ENCODE measurements at regions not wholly inside any gene's neighbourhood (a gene's known extent, or its start where the extent isn't known, plus 50 kb on each side); places are given as distances from the start of the nearest gene placed in this dataset.
"Not testable (repeated sequence)": the region's sequence is repeated elsewhere in the genome, so short reads cannot be mapped to it uniquely, and the experiment has no call there.

GRCh38 chr12:4191642-4192041 is 81.9 kb upstream of the CCND2 start:
- no peak overlapping the region for H3K9ac ChIP-seq (ENCODE audit: low read length in 2 of 2)
- H3K4me3 ChIP-seq (ENCODE audit: low read length in 2 of 2), result no peak overlapping the region
- no peaks in the 10 kb centered on the region for H3K4me1 ChIP-seq (ENCODE audit: control insufficient read depth, insufficient read depth, low read length)
- no peaks in the 10 kb centered on the region for H3K27me3 ChIP-seq (ENCODE audit: control insufficient read depth in 1 of 2, insufficient read depth in 2 of 2, low read length in 2 of 2)
- no peaks in the 10 kb centered on the region for H3K36me3 ChIP-seq (ENCODE audit: control insufficient read depth in 2 of 2, insufficient read depth in 2 of 2, low read length in 2 of 2)
- H3K9me3 ChIP-seq (ENCODE audit: control insufficient read depth in 2 of 2, low read length in 2 of 2), result no peaks in the 10 kb centered on the region
- H3K27ac ChIP-seq (ENCODE audit: low read length), result no peak overlapping the region

- no peaks in the 10 kb centered on the region for H3K27me3 ChIP-seq (ENCODE audit: control insufficient read depth in 1 of 2, insufficient read depth in 2 of 2, low read length in 2 of 2)
- no peak overlapping the region for H3K4me3 ChIP-seq (ENCODE audit: low read length in 2 of 2)
- no peaks in the 10 kb centered on the region for H3K4me1 ChIP-seq (ENCODE audit: control insufficient read depth, insufficient read depth, low read length)
- no peak overlapping the region for H3K27ac ChIP-seq (ENCODE audit: low read length)
- H3K9me3 ChIP-seq (ENCODE audit: control insufficient read depth in 2 of 2, low read length in 2 of 2), result no peaks in the 10 kb centered on the region
- no peaks in the 10 kb centered on the region for H3K36me3 ChIP-seq (ENCODE audit: control insufficient read depth in 2 of 2, insufficient read depth in 2 of 2, low read length in 2 of 2)
- H3K9ac ChIP-seq (ENCODE audit: low read length in 2 of 2), result no peak overlapping the region
Measured at GRCh38 chr12:4191149-4191548, 82.4 kb upstream of the CCND2 start.

GRCh38 chr12:4190366-4191063 is 83.0 kb upstream of the CCND2 start:
- Histone ChIP-seq H3K9me3 (ENCODE audit: control insufficient read depth in 2 of 2, low read length in 2 of 2) (no peaks in the 10 kb centered on the region), H3K9ac (ENCODE audit: low read length in 2 of 2) (no peak overlapping the region), H3K4me3 (ENCODE audit: low read length in 2 of 2) (no peak overlapping the region), H3K27ac (ENCODE audit: low read length) (no peak overlapping the region), H3K36me3 (ENCODE audit: control insufficient read depth in 2 of 2, insufficient read depth in 2 of 2, low read length in 2 of 2) (no peaks in the 10 kb centered on the region), H3K4me1 (ENCODE audit: control insufficient read depth, insufficient read depth, low read length) (no peaks in the 10 kb centered on the region), H3K27me3 (ENCODE audit: control insufficient read depth in 1 of 2, insufficient read depth in 2 of 2, low read length in 2 of 2) (no peaks in the 10 kb centered on the region)

- no peaks in the 10 kb centered on the region for H3K4me1 ChIP-seq (ENCODE audit: control insufficient read depth, insufficient read depth, low read length)
- H3K27ac ChIP-seq (ENCODE audit: low read length), result no peak overlapping the region
- no peaks in the 10 kb centered on the region for H3K9me3 ChIP-seq (ENCODE audit: control insufficient read depth in 2 of 2, low read length in 2 of 2)
- no peaks in the 10 kb centered on the region for H3K36me3 ChIP-seq (ENCODE audit: control insufficient read depth in 2 of 2, insufficient read depth in 2 of 2, low read length in 2 of 2)
- H3K27me3 ChIP-seq (ENCODE audit: control insufficient read depth in 1 of 2, insufficient read depth in 2 of 2, low read length in 2 of 2), result no peaks in the 10 kb centered on the region
- no peak overlapping the region for H3K9ac ChIP-seq (ENCODE audit: low read length in 2 of 2)
- no peak overlapping the region for H3K4me3 ChIP-seq (ENCODE audit: low read length in 2 of 2)
Measured at GRCh38 chr12:4189721-4190120, 83.8 kb upstream of the CCND2 start.

- no peaks in the 10 kb centered on the region for H3K27me3 ChIP-seq (ENCODE audit: control insufficient read depth in 1 of 2, insufficient read depth in 2 of 2, low read length in 2 of 2)
- no peaks in the 10 kb centered on the region for H3K4me1 ChIP-seq (ENCODE audit: control insufficient read depth, insufficient read depth, low read length)
- no peaks in the 10 kb centered on the region for H3K9me3 ChIP-seq (ENCODE audit: control insufficient read depth in 2 of 2, low read length in 2 of 2)
- H3K36me3 ChIP-seq (ENCODE audit: control insufficient read depth in 2 of 2, insufficient read depth in 2 of 2, low read length in 2 of 2), result no peaks in the 10 kb centered on the region
- H3K9ac ChIP-seq (ENCODE audit: low read length in 2 of 2), result no peak overlapping the region
- no peak overlapping the region for H3K27ac ChIP-seq (ENCODE audit: low read length)
- H3K4me3 ChIP-seq (ENCODE audit: low read length in 2 of 2), result no peak overlapping the region
Measured at GRCh38 chr12:4187916-4188315, 85.6 kb upstream of the CCND2 start.

- not testable (repeated sequence) for H3K27ac ChIP-seq (ENCODE audit: low read length); H3K9me3 ChIP-seq (ENCODE audit: control insufficient read depth in 2 of 2, low read length in 2 of 2); H3K4me1 ChIP-seq (ENCODE audit: control insufficient read depth, insufficient read depth, low read length)
Measured at GRCh38 chr12:4187315-4187714, 86.2 kb upstream of the CCND2 start.

GRCh38 chr12:4178424-4179170 is 95.0 kb upstream of the CCND2 start:
- Histone ChIP-seq H3K27me3 (ENCODE audit: control insufficient read depth in 1 of 2, insufficient read depth in 2 of 2, low read length in 2 of 2) (no peaks in the 10 kb centered on the region), H3K4me1 (ENCODE audit: control insufficient read depth, insufficient read depth, low read length) (no peaks in the 10 kb centered on the region), H3K4me3 (ENCODE audit: low read length in 2 of 2) (no peak overlapping the region), H3K27ac (ENCODE audit: low read length) (no peak overlapping the region), H3K9me3 (ENCODE audit: control insufficient read depth in 2 of 2, low read length in 2 of 2) (no peaks in the 10 kb centered on the region), H3K9ac (ENCODE audit: low read length in 2 of 2) (no peak overlapping the region), H3K36me3 (ENCODE audit: control insufficient read depth in 2 of 2, insufficient read depth in 2 of 2, low read length in 2 of 2) (no peaks in the 10 kb centered on the region)

More at GRCh38 chr12:4187315-4187714, 86.2 kb upstream of the CCND2 start:
- not testable (repeated sequence) for H3K36me3 ChIP-seq (ENCODE audit: control insufficient read depth in 2 of 2, insufficient read depth in 2 of 2, low read length in 2 of 2); H3K9ac ChIP-seq (ENCODE audit: low read length in 2 of 2); H3K27me3 ChIP-seq (ENCODE audit: control insufficient read depth in 1 of 2, insufficient read depth in 2 of 2, low read length in 2 of 2); H3K4me3 ChIP-seq (ENCODE audit: low read length in 2 of 2)

GRCh38 chr12:4177262-4177661 is 96.3 kb upstream of the CCND2 start:
- H3K9me3 ChIP-seq (ENCODE audit: control insufficient read depth in 2 of 2, low read length in 2 of 2), result no peaks in the 10 kb centered on the region
- H3K9ac ChIP-seq (ENCODE audit: low read length in 2 of 2), result no peak overlapping the region
- H3K27ac ChIP-seq (ENCODE audit: low read length), result no peak overlapping the region
- H3K36me3 ChIP-seq (ENCODE audit: control insufficient read depth in 2 of 2, insufficient read depth in 2 of 2, low read length in 2 of 2), result no peaks in the 10 kb centered on the region
- H3K4me1 ChIP-seq (ENCODE audit: control insufficient read depth, insufficient read depth, low read length), result no peaks in the 10 kb centered on the region
- no peaks in the 10 kb centered on the region for H3K27me3 ChIP-seq (ENCODE audit: control insufficient read depth in 1 of 2, insufficient read depth in 2 of 2, low read length in 2 of 2)
- no peak overlapping the region for H3K4me3 ChIP-seq (ENCODE audit: low read length in 2 of 2)

GRCh38 chr12:4176168-4176567 is 97.4 kb upstream of the CCND2 start:
- Histone ChIP-seq H3K4me1 (ENCODE audit: control insufficient read depth, insufficient read depth, low read length) (no peaks in the 10 kb centered on the region), H3K27ac (ENCODE audit: low read length) (no peak overlapping the region), H3K4me3 (ENCODE audit: low read length in 2 of 2) (no peak overlapping the region), H3K9me3 (ENCODE audit: control insufficient read depth in 2 of 2, low read length in 2 of 2) (no peaks in the 10 kb centered on the region), H3K9ac (ENCODE audit: low read length in 2 of 2) (no peak overlapping the region), H3K27me3 (ENCODE audit: control insufficient read depth in 1 of 2, insufficient read depth in 2 of 2, low read length in 2 of 2) (no peaks in the 10 kb centered on the region), H3K36me3 (ENCODE audit: control insufficient read depth in 2 of 2, insufficient read depth in 2 of 2, low read length in 2 of 2) (no peaks in the 10 kb centered on the region)

- Histone ChIP-seq H3K36me3 (ENCODE audit: control insufficient read depth in 2 of 2, insufficient read depth in 2 of 2, low read length in 2 of 2) (no peaks in the 10 kb centered on the region), H3K27ac (ENCODE audit: low read length) (no peak overlapping the region), H3K4me3 (ENCODE audit: low read length in 2 of 2) (no peak overlapping the region), H3K4me1 (ENCODE audit: control insufficient read depth, insufficient read depth, low read length) (no peaks in the 10 kb centered on the region), H3K9me3 (ENCODE audit: control insufficient read depth in 2 of 2, low read length in 2 of 2) (no peaks in the 10 kb centered on the region), H3K9ac (ENCODE audit: low read length in 2 of 2) (no peak overlapping the region), H3K27me3 (ENCODE audit: control insufficient read depth in 1 of 2, insufficient read depth in 2 of 2, low read length in 2 of 2) (peaks cover 0 to 2% of the 10 kb centered on the region in 2 donors)
Measured at GRCh38 chr12:4174417-4174816, 99.1 kb upstream of the CCND2 start.

GRCh38 chr12:4172999-4173398 is 100.6 kb upstream of the CCND2 start:
- H3K4me1 ChIP-seq (ENCODE audit: control insufficient read depth, insufficient read depth, low read length), result no peaks in the 10 kb centered on the region
- no peaks in the 10 kb centered on the region for H3K9me3 ChIP-seq (ENCODE audit: control insufficient read depth in 2 of 2, low read length in 2 of 2)
- H3K27me3 ChIP-seq (ENCODE audit: control insufficient read depth in 1 of 2, insufficient read depth in 2 of 2, low read length in 2 of 2), result peaks cover 0 to 2% of the 10 kb centered on the region in 2 donors
- H3K4me3 ChIP-seq (ENCODE audit: low read length in 2 of 2), result no peak overlapping the region
- H3K27ac ChIP-seq (ENCODE audit: low read length), result no peak overlapping the region
- H3K36me3 ChIP-seq (ENCODE audit: control insufficient read depth in 2 of 2, insufficient read depth in 2 of 2, low read length in 2 of 2), result no peaks in the 10 kb centered on the region
- no peak overlapping the region for H3K9ac ChIP-seq (ENCODE audit: low read length in 2 of 2)

Measured in stomach smooth muscle (tissue), 2 donors.